GM13977 (cell line): ENCODE measurements at regions not wholly inside any gene's neighbourhood (a gene's known extent, or its start where the extent isn't known, plus 50 kb on each side); places are given as distances from the start of the nearest gene placed in this dataset.

Experiments
- DNase-seq: peaks from one replicate; pipeline ENCODE4 v3.0.0; 2012; ENCODE audit warnings: low spot score
- CTCF ChIP-seq: IDR thresholded peaks from 2 replicates; pipeline ENCODE4 v1.5.1; 2012; ENCODE audit warnings: mild to moderate bottlenecking, control low read depth; ENCODE audit not compliant: insufficient read depth; ENCODE audit errors: extremely low read depth, missing control alignments
- in situ Hi-C: fragments of 300-500 bp; cut with MboI; formaldehyde crosslinking; loops from one replicate; pipeline ENCODE4 v1.12.0; 2022; ENCODE audit warnings: low sequenced_read_pairs, low pct_unique_long_range_greater_than_20kb, mixed read lengths, inconsistent platforms; ENCODE audit not compliant: unreplicated experiment

DNA sequence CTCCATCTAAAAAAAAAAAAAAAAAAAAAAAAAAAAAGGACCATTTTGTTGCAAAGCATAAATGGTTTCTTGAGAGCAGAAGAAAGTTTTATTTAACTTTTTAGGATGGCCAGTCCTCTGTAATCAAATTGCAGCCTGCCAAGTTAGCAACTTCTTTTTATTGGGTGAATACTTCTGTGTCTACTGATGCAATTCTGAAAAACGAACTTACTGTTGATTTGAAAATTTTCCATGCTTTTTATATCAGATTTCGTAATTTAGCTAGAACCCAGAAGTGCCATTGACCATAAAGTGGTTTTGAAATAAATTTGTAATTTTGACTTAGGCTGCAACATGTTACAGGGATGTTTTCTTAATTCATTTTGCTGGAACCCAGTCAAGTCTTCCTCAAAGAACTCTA, 269.1 kb upstream of the ACTBL2 start:
- in situ Hi-C loops = no loop called here
- DNase-seq = no peak
- no peak for TF ChIP-seq CTCF

- no peak for DNase-seq
- in situ Hi-C loops = no loop called here
- TF ChIP-seq CTCF = no peak
Observed at GRCh38 chr5:57750891-57751290, 268.3 kb upstream of the ACTBL2 start.

- no peak for DNase-seq
- no peak for TF ChIP-seq CTCF
- in situ Hi-C loops = no loop called here
Observed at GRCh38 chr5:57750282-57750681, 267.7 kb upstream of the ACTBL2 start.

GRCh38 chr5:57749396-57749795, 266.8 kb upstream of the ACTBL2 start:
- no peak for TF ChIP-seq CTCF
- DNase-seq = no peak
- in situ Hi-C loops = no loop called here

- DNase-seq = no peak
- in situ Hi-C loops = no loop called here
Observed at GRCh38 chr5:57745700-57746651, 263.4 kb upstream of the ACTBL2 start.

DNA sequence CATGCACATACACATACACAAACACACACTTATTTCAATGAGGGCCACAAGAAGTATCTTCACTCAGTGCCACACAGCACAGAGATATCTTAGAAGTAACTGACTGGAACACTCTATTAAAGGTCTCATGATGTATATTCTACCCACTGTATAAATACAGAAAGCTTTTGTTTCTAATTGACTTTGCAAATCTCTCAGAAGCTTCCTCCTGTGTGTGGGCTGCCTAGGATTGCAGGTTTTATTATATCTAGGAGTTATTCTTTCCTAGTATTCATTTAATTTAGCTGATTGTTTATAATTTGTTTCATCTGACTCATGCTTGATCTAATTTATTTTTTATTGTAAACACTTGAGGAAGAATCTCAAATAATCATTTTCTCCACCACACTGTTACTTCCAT, 262.4 kb upstream of the ACTBL2 start:
- no peak for DNase-seq
- in situ Hi-C loops = no loop called here

More at GRCh38 chr5:57745700-57746651, 263.4 kb upstream of the ACTBL2 start:
- no peak for TF ChIP-seq CTCF

More for the DNA sequence above, 262.4 kb upstream of the ACTBL2 start:
- no peak for TF ChIP-seq CTCF
